Ovary (tissue), 7 donors: ENCODE measurements at regions not wholly inside any gene's neighbourhood (a gene's known extent, or its start where the extent isn't known, plus 50 kb on each side); places are given as distances from the start of the nearest gene placed in this dataset. TPM values are rescaled to one million over a fixed set of nuclear protein-coding genes. Genes with fewer than 3 reads are reported as not detected.

Experiments
- DNase-seq, 5 donors: peaks; one replicate each; pipeline ENCODE4 v3.0.0-alpha.2; 2019 to 2020
- H3K27ac ChIP-seq, 2 donors: fragments of 200-600 bp; one replicate each; pipeline versions ENCODE4 v1.5.1 to v1.8.0; 2019 to 2022
- H3K27me3 ChIP-seq: fragments of 200-600 bp; one replicate; pipeline ENCODE4 v1.8.0; 2022
- H3K36me3 ChIP-seq: fragments of 200-600 bp; sonication (generic); one replicate; pipeline ENCODE4 v1.5.1; 2019
- H3K4me1 ChIP-seq: one replicate; pipeline ENCODE4 v1.8.1; 2013; ENCODE audit warnings: mild to moderate bottlenecking, moderate library complexity; ENCODE audit not compliant: insufficient read depth
- H3K4me3 ChIP-seq: fragments of 200-600 bp; sonication (generic); one replicate; pipeline ENCODE4 v1.5.1; 2017
- H3K9me3 ChIP-seq, 2 donors: fragments of 200-600 bp in 1 of 2; sonication (generic) in 1 of 2; one replicate each; pipeline versions ENCODE4 v1.5.1 to v1.8.1; 2013 to 2019; ENCODE audit warnings: mild to moderate bottlenecking in 1 of 2, moderate library complexity in 1 of 2
- CTCF ChIP-seq, 3 donors: fragments of 450-650 bp in 2 of 3; fragments of 200-600 bp in 1 of 3; IDR thresholded peaks; one replicate each; pipeline versions ENCODE4 v1.5.1 to v1.8.0; 2016 to 2022; ENCODE audit warnings: antibody characterized with exemption in 3 of 3, mild to moderate bottlenecking in 1 of 3
- EP300 ChIP-seq: sonication (generic); formaldehyde crosslinking; IDR thresholded peaks from one replicate; pipeline ENCODE4 v1.6.1; 2017; ENCODE audit warnings: antibody characterized with exemption
- POLR2A ChIP-seq: fragments of 450-650 bp; IDR thresholded peaks from one replicate; pipeline ENCODE4 v1.6.1; 2017; ENCODE audit warnings: antibody characterized with exemption, mild to moderate bottlenecking, moderate library complexity
- WGBS, 3 donors: extraction: QIAGEN DNeasy Blood & Tissue Kit in 1 of 3; methylation state at CpG; one replicate each; pipeline versions ENCODE4 v1.1.5 to v1.1.7; 2013 to 2017; 5-methylcytosine and 5-hydroxymethylcytosine counted together
- intact Hi-C, 4 donors: fragments of 100-400 bp; cut with DNase I; formaldehyde crosslinking; loops; one replicate each; pipeline versions ENCODE4 v1.11.0 to v1.15.1; 2022 to 2023
- small RNA-seq: library from RNA; depleted of rRNA; stranded (forward); fragments of <200 nt; gene quantifications from one replicate; pipeline ENCODE3, GENCODE V24; 2016
- donor health status: DM: no; HTN: no; CAD: no; lungs with moderate emphysema.
- donor health status: DM: no; HTN: no; CAD: no.
- donor health status: Bipolar disorder and iron deficiency.
- donor health status: DM: no; HTN: no; CAD: no.
- donor health status: DM: yes; HTN: yes; CAD: no.

GRCh38 chr10:44859546-44860285 lies 51.4 kb upstream of the TMEM72 start:
- Histone ChIP-seq H3K27ac (no peak overlapping the region), H3K4me1 (peaks cover 5% of the 10 kb centered on the region), H3K27me3 (no peaks in the 10 kb centered on the region), H3K4me3 (no peak overlapping the region), H3K36me3 (no peaks in the 10 kb centered on the region), H3K9me3 (no peaks in the 10 kb centered on the region)
- TF ChIP-seq CTCF (IDR thresholded peaks at IDR 0.05) (no peak), EP300 (no peak), POLR2A (no peak)
- no peak for DNase-seq
- intact Hi-C loops, result loop anchor here (5.0 to 10.0 kb wide), 5 partner anchors 465 to 1187 kb away; partner anchors contain the start of gene CXCL12 (in 1 of the 4)
- 92 to 94% (median 92%) methylated on average over 13 of the region's 13 CpGs for WGBS, 3 donors

GRCh38 chr10:44860811-44861736 lies 50.1 kb upstream of the TMEM72 start:
- Histone ChIP-seq H3K9me3 (no peaks in the 10 kb centered on the region), H3K36me3 (no peaks in the 10 kb centered on the region), H3K4me1 (peaks cover 5% of the 10 kb centered on the region), H3K4me3 (no peak overlapping the region), H3K27ac (no peak overlapping the region), H3K27me3 (no peaks in the 10 kb centered on the region)
- 87 to 93% (median 87%) methylated on average over 10 of the region's 10 CpGs for WGBS, 3 donors
- DNase-seq, result no peak
- intact Hi-C loops, result loop anchor here (5.0 to 10.0 kb wide), 3 partner anchors 474 to 1189 kb away; partner anchors contain the start of gene CXCL12 (in 1 of the 4)
- TF ChIP-seq POLR2A (no peak), CTCF (IDR thresholded peaks at IDR 0.05) (no peak), EP300 (no peak)

Small RNA genes in the stretch of these regions (small RNA-seq; reads per million reads assigned to genes)
- not detected for gene AL356157.2
